ENCODE measurements at regions not wholly inside any gene's neighbourhood (a gene's known extent, or its start where the extent isn't known, plus 50 kb on each side); places are given as distances from the start of the nearest gene placed in this dataset.

GRCh38 chr1:101440485-101440884, 203.7 kb downstream of the S1PR1 start:
- TF ChIP-seq USF1 (IDR thresholded peaks at IDR 0.05) (no peak), RAD21 (IDR thresholded peaks at IDR 0.05; ENCODE audit: low read depth) (no peak), NFIC (IDR thresholded peaks at IDR 0.05) (no peak), REST (IDR thresholded peaks at IDR 0.05; ENCODE audit: low read depth) (no peak), CEBPB (IDR thresholded peaks at IDR 0.05) (no peak), MAX (IDR thresholded peaks at IDR 0.05) (no peak)

GRCh38 chr1:101444381-101444780, 207.6 kb downstream of the S1PR1 start:
- TF ChIP-seq EP300 (IDR thresholded peaks at IDR 0.05; ENCODE audit: borderline replicate concordance) (no peak), NFIC (IDR thresholded peaks at IDR 0.05) (no peak), FOXM1 (IDR thresholded peaks at IDR 0.05; ENCODE audit: borderline replicate concordance, low read depth) (no peak), REST (IDR thresholded peaks at IDR 0.05; ENCODE audit: low read depth) (no peak), TAF1 (IDR thresholded peaks at IDR 0.05; ENCODE audit: low read depth) (no peak), ZBTB7A (IDR thresholded peaks at IDR 0.05; ENCODE audit: low read depth) (no peak), USF1 (IDR thresholded peaks at IDR 0.05) (no peak), TCF12 (IDR thresholded peaks at IDR 0.05; ENCODE audit: low read depth) (no peak), RAD21 (IDR thresholded peaks at IDR 0.05; ENCODE audit: low read depth) (no peak), EGR1 (IDR thresholded peaks at IDR 0.05) (no peak), TEAD4 (IDR thresholded peaks at IDR 0.05) (no peak), YY1 (IDR thresholded peaks at IDR 0.05; ENCODE audit: low read depth) (no peak), CEBPB (IDR thresholded peaks at IDR 0.05) (no peak)

- TF ChIP-seq RAD21 (IDR thresholded peaks at IDR 0.05; ENCODE audit: low read depth) = no peak
- TF ChIP-seq REST (IDR thresholded peaks at IDR 0.05; ENCODE audit: low read depth) = no peak
- TF ChIP-seq TAF1 (IDR thresholded peaks at IDR 0.05; ENCODE audit: low read depth) = no peak
- TF ChIP-seq USF1 (IDR thresholded peaks at IDR 0.05) = no peak
- TF ChIP-seq NFIC (IDR thresholded peaks at IDR 0.05) = no peak
- no peak for TF ChIP-seq MAX (IDR thresholded peaks at IDR 0.05)
- no peak for TF ChIP-seq CREB1 (IDR thresholded peaks at IDR 0.05; ENCODE audit: low read depth)
- TF ChIP-seq EGR1 (IDR thresholded peaks at IDR 0.05) = no peak
- no peak for TF ChIP-seq EP300 (IDR thresholded peaks at IDR 0.05; ENCODE audit: borderline replicate concordance)
- no peak for TF ChIP-seq CEBPB (IDR thresholded peaks at IDR 0.05)
- TF ChIP-seq YY1 (IDR thresholded peaks at IDR 0.05; ENCODE audit: low read depth) = no peak
- no peak for TF ChIP-seq ZBTB7A (IDR thresholded peaks at IDR 0.05; ENCODE audit: low read depth)
- no peak for TF ChIP-seq TEAD4 (IDR thresholded peaks at IDR 0.05)
- no peak for TF ChIP-seq FOXM1 (IDR thresholded peaks at IDR 0.05; ENCODE audit: borderline replicate concordance, low read depth)
- TF ChIP-seq TCF12 (IDR thresholded peaks at IDR 0.05; ENCODE audit: low read depth) = no peak
Observed at GRCh38 chr1:101444873-101445618, 208.2 kb downstream of the S1PR1 start.

- TF ChIP-seq NFIC (IDR thresholded peaks at IDR 0.05) (no peak), EP300 (IDR thresholded peaks at IDR 0.05; ENCODE audit: borderline replicate concordance) (no peak), EGR1 (IDR thresholded peaks at IDR 0.05) (no peak), ZBTB7A (IDR thresholded peaks at IDR 0.05; ENCODE audit: low read depth) (no peak)
Observed at GRCh38 chr1:101448018-101448417, 211.2 kb downstream of the S1PR1 start.

Data from Ishikawa (cell line).